Stimulated activated CD4-positive, alpha-beta T cell treated with anti-CD3 and anti-CD28 coated beads, Interleukin-15, amount 100 ng/mL, for 1 hour (primary cell): ENCODE measurements at regions not wholly inside any gene's neighbourhood (a gene's known extent, or its start where the extent isn't known, plus 50 kb on each side); places are given as distances from the start of the nearest gene placed in this dataset.

Experiments
- DNase-seq, 2 donors: peaks; one replicate each; pipeline ENCODE4 v3.0.0-alpha.2; 2020; ENCODE audit warnings: low read depth in 1 of 2, low spot score in 1 of 2

GRCh38 chr3:72191209-72191960, 406.4 kb upstream of the PROK2 start:
- no peak for DNase-seq

- no peak for DNase-seq
These were observed 405.1 kb upstream of the PROK2 start for GRCh38 chr3:72190050-72190449.

- DNase-seq, result no peak
These were observed 404.4 kb upstream of the PROK2 start for GRCh38 chr3:72189339-72189738.

- no peak for DNase-seq
These were observed 403.6 kb upstream of the PROK2 start for GRCh38 chr3:72188536-72188935.

GRCh38 chr3:72187131-72187530, 402.2 kb upstream of the PROK2 start:
- no peak for DNase-seq

- DNase-seq, result no peak
These were observed 401.5 kb upstream of the PROK2 start for GRCh38 chr3:72186400-72186855.

GRCh38 chr3:72185549-72186399, 400.8 kb upstream of the PROK2 start:
- no peak for DNase-seq

GRCh38 chr3:72183489-72183888, 398.5 kb upstream of the PROK2 start:
- no peak for DNase-seq

- DNase-seq, result no peak
These were observed 397.3 kb upstream of the PROK2 start for GRCh38 chr3:72182206-72182605.

- DNase-seq, result no peak
These were observed 396.3 kb upstream of the PROK2 start for GRCh38 chr3:72181251-72181650.

- DNase-seq, result no peak
These were observed 395.5 kb upstream of the PROK2 start for GRCh38 chr3:72180405-72180804.

GRCh38 chr3:72179107-72179464, 394.1 kb upstream of the PROK2 start:
- no peak for DNase-seq

- no peak for DNase-seq
These were observed 393.6 kb upstream of the PROK2 start for GRCh38 chr3:72178463-72179106.

GRCh38 chr3:72177075-72178050, 392.4 kb upstream of the PROK2 start:
- DNase-seq, result no peak

GRCh38 chr3:72176537-72177041, 391.6 kb upstream of the PROK2 start:
- no peak for DNase-seq

- no peak for DNase-seq
These were observed 390.4 kb upstream of the PROK2 start for GRCh38 chr3:72175296-72175858.

- no peak for DNase-seq
These were observed 389.9 kb upstream of the PROK2 start for GRCh38 chr3:72174890-72175289.

GRCh38 chr3:72174040-72174439, 389.1 kb upstream of the PROK2 start:
- no peak for DNase-seq

- DNase-seq, result no peak
These were observed 387.0 kb upstream of the PROK2 start for GRCh38 chr3:72171946-72172345.

GRCh38 chr3:72171463-72171881, 386.5 kb upstream of the PROK2 start:
- no peak for DNase-seq
